HepG2 (cell line): ENCODE measurements at regions not wholly inside any gene's neighbourhood (a gene's known extent, or its start where the extent isn't known, plus 50 kb on each side); places are given as distances from the start of the nearest gene placed in this dataset.

Source experiments
- ARID2 ChIP-seq: sonication (generic); formaldehyde crosslinking; IDR thresholded peaks from 2 replicates; pipeline ENCODE4 v1.8.1; 2022; ENCODE audit warnings: mild to moderate bottlenecking, missing genetic modification reagents, borderline replicate concordance
- ARID3A ChIP-seq: IDR thresholded peaks from 2 replicates; pipeline ENCODE4 v1.6.1; 2012; ENCODE audit warnings: low read depth, low read length, improper control_type of control experiment
- RAD21 ChIP-seq: fragments of 450-650 bp; formaldehyde crosslinking; IDR thresholded peaks from 2 replicates; pipeline ENCODE4 v1.5.0; 2020; ENCODE audit warnings: mild to moderate bottlenecking
- TEAD2 ChIP-seq: sonication (generic); formaldehyde crosslinking; IDR thresholded peaks from 2 replicates; pipeline ENCODE4 v1.9.0; 2021; ENCODE audit warnings: missing genetic modification reagents

- TF ChIP-seq TEAD2 (CRISPR knock-in tag) (no peak), ARID2 (CRISPR knock-in tag) (no peak), ARID3A (no peak), RAD21 (CRISPR knock-in tag) (no peak)
Measured at GRCh38 chr7:13235436-13235835, 548.0 kb downstream of the ARL4A start.
